Frontal cortex (tissue), 3 donors: ENCODE measurements at regions not wholly inside any gene's neighbourhood (a gene's known extent, or its start where the extent isn't known, plus 50 kb on each side); places are given as distances from the start of the nearest gene placed in this dataset.

Experiments used
- DNase-seq, 2 donors: peaks; one replicate each; pipeline ENCODE4 v3.0.0; 2012; ENCODE audit warnings: low spot score in 2 of 2
- FAIRE-seq: peaks from 2 replicates; lab custom pipeline; 2012; peaks lifted over from hg19 to GRCh38; lab: Jason Lieb, UNC
- donor health status: control.
- donor health status: control.
- donor health status: control.

DNA sequence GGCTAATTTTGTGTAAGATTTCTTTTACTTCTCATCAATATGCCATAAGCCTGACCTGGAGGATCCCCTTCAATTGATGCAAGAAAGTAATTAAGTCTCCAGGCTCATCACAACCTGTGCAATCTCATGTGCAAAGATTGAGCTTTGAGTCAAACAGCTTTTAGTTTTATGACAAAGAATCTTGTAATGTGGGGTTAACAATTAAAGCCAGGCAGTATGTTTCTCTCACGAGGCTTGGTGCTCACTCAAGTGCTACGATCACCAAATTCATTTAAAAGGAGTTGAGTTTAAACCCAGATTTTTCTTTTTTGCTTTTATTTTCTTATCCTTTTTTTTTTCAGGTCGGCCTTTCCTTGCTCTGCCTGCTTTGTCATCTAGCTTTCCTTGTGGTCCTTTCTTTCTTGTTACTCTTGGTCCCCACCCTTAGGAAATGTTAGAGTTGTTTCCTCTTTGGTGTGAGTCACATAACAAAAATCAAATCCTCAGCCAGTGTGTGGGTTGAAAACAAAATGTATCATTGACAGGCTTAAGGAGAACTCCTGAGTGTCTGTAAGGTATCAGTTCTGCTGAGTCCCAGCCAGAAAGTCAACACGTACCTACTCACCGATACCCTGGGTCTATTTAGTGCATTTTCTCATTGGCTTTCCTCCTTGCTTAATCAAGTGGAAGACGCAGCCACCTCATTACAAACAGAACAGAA, 1037.2 kb downstream of the ADGRL2 start:
- DNase-seq (no peak), FAIRE-seq (no peak)

DNA sequence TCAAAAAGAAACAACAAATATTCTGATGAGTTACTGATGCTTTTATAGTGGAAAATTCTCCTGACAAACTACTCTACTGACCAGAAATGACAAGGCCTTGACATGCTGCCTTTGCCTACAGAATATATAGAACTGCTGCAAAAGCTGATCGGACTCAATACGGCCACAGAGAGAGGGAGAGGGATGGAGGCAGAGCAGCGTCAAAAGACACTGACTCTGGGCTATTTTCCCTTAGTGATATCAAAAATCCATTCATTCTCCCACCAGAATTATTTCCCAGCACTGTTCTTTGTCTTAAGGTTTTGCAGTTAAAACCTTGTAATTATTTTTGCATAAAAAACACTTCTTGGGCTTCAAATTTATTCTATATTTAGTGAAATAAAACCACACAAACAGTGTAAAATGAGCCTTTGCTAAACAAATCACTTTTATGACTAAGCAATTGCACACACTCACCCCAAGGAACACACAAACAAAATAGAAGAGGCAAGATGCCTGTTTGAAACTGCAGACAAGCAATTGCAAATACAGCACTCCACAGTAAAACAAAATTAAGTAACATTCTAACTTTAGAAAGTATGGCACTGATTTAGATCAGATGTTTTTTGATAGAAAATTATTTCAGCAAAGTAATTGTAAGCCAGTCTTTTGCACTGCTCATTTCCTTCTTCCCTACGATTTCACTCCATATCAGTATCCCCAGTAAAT, 1036.4 kb downstream of the ADGRL2 start:
- no peak for FAIRE-seq
- no peak for DNase-seq

DNA sequence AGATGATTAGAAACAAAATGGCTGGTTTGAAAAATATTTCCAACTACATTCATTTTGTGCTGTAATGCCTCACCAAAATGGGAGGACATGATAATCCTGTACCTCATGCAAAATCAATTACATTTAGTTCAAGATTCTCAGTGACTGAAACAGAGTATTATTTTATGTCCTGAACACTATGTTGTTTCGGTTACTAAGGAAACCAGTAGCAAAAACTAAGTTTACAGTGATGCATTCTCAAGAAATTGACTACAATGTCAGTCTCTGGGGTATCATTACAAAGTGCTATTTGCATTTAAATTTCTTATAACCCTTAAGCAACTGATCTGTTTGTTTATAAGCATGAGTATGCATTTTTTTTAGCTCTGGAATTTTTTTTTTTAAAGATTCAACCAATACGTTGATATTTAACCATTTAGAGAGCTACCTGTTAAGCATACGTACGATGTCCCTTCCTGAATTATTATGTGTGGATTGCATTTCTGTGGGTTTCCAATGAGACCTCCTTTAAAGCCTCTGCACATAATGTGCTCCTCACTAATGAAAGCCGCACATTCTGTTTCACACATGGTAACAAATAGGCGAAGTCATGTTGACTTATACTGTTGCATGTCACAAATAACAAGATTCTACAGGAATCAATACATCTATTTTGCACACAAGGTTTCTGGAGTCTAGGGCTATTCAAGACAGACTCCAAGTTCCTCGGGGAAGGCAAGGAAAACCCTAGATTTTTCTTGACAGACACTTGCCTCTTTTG, 1035.7 kb downstream of the ADGRL2 start:
- no peak for DNase-seq
- FAIRE-seq, result no peak

DNA sequence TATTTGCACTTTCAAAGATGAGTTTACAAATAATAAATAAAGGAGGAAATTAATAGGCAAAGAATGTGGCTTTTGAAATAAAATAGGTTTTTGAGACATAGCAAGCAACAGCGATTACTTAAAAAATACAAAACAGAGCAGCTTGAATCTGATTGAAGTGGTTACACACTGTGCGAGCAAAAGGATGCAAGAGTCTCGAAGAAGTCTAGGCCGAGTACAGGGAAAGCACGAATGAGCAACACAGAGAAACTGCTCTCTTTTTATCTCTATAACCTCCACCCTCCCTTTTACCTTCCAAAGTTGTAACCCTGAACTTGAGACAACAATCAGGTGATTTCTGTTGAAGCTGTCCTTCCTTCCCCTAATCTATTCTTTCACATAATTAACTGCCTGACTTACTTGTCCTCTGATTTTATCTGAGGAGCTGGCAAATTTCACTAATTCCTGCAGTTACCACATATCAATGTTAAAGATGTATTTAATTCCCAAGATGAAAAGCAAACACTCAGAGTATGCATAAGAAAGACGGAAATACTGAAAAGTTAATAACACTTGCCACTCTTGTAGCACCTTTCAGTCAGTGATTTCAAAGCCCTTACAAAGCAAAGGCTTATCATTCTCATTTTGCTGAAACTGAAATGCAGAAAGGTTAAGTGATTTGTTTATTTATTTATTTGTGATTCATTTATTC, 1030.1 kb downstream of the ADGRL2 start:
- no peak for DNase-seq
- no peak for FAIRE-seq

DNA sequence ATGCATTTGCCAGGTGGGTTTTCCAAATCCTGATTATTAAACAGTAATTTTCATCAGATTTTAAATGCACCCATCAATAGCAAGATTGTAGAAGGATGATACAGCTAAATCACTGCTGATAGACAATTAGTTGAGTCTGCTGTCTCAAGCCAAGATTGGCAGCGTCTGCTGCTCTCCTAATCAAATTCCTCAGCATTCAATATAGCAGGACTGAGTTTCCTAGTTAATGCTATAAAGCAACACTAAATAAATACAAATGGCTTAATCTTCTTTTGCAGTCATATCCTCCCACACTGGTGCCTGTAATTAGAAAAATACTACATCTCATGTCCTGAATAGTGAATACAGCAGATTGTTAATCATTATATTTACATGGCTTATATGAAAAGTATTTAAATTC, 1028.8 kb downstream of the ADGRL2 start:
- FAIRE-seq, result no peak

DNA sequence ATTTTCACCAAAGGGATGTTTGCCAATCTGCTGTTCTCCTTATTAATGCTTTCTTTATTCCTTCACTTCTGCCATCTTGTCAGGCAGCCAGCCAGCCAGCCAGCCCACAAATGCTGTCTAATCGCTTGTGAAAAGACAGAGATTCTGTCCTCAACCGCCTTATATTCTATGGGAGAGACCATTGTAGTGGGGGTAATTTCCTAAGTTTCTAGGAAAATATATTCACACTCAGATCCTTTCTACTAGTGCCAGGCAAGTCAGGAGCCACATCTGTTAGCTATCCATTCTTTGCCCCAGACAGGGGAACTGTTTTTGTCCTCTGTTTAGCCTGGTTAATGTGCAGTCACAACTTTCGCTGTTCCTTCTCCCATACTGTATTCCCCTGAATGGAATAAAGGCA, 1023.1 kb downstream of the ADGRL2 start:
- no peak for DNase-seq

More for the DNA sequence above, 1028.8 kb downstream of the ADGRL2 start:
- DNase-seq, result no peak

DNA sequence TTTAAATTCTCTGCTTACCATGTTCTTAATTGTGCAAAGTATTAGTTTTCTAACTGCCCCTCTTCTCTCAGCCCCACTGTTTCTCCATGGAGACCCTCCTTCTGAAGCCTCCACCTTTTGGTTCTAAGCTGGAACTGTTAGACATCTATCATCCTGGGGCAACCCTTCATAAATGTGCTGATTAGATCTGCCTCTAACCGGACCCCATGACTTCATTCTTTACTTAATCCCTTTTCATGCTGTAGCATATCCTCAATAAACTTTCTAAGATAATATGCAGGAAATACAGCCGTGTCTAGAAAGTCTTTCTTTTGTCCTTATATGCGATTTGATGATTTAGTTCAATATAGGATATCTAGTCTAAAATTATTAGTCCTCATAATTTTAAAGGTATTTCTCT, 1020.1 kb downstream of the ADGRL2 start:
- no peak for FAIRE-seq
- DNase-seq, result no peak

More for the DNA sequence above, 1023.1 kb downstream of the ADGRL2 start:
- FAIRE-seq, result no peak

DNA sequence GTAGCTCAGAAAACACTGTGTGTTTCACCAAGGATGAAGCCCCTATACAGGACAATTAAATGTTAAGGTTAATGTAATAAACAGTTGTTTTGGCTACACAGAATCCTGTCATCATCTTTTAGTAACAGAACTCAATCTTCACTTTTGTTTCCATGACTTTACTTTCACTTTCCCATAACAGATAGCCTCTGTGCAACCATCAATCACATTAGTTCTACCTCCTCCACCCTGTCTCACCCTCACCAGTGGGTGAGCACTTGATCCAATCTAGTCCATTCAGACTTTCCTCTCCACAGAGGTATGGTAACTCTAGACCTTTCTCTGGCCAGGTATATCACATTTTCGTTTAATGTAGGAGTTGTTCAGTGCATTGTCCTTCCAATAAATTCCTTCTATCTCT, 1018.5 kb downstream of the ADGRL2 start:
- DNase-seq (no peak), FAIRE-seq (no peak)

DNA sequence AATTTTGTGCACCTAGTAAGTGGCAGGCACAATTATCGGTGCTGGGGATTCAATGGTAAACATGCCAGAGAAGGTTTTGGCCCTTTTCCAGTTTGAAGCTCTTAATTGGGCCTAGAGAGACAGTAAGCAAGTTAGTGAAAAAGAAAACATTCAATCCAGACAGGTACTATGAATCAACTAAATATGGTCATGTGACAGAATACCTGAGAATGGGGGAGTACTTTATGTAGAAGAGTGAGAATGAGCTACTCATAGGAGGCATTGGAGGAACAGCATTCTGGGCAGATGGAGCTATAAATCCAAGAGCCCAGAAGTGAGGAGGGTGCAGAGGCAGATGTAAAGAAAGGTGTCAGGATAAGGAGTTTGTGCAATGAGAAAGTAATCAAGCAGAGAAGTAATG, 1017.9 kb downstream of the ADGRL2 start:
- no peak for FAIRE-seq
- no peak for DNase-seq

DNA sequence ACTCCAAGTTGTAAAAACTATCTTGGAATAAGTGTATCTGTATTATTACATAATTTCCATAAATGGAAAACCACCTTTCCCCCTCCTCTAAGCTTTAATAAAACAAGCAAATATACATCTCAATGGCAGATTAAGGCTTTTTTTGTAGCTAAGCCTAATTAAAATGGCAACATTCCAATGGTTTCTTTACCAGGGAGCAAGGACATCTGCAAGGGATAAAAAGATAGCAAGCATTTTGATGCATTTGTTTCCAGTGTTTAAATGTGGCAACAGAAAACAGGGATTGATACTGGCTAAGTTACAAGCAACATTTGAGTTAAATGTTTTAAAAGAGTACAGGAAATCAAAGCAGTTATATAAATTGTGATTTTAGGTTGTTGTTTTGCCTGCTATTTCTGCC, 1012.7 kb downstream of the ADGRL2 start:
- DNase-seq (no peak), FAIRE-seq (no peak)

DNA sequence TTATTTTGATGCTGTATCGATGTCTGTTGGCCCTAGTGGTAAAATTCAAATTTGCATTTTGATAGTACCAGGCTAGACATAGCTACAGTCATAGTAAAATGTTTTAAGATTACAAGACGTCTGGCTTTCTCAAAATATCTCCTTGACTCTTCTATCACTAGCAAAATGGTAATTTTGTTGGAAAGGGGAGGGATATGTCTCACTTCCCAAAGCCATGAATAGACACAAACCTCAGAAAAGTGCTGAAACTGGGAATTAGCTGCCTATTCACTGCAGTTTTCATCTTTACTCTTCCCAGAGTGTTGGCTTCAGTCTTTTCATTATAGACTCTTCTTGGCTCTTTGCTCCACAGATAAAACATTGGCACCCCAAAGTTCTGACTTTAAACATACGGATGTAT, 1009.9 kb downstream of the ADGRL2 start:
- FAIRE-seq (no peak), DNase-seq (no peak)

DNA sequence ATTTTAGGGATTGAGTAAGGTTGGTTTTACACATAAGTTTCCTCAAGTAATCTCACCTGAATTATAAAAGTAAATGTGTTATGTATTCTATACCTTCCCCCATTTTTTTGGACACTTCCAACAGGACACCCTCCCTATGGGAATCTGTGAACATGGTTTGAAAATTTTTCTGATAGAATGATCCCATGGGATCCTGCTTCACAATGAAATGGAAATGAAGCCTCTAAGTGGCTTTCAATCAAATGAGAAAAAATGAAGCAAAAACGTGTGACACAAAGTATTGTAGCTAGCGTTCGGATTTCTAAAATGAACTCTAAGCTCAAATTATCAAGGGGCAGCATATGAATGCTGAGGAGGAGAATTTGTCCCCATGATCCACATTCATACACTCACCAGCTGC, 1006.8 kb downstream of the ADGRL2 start:
- FAIRE-seq (no peak), DNase-seq (no peak)

DNA sequence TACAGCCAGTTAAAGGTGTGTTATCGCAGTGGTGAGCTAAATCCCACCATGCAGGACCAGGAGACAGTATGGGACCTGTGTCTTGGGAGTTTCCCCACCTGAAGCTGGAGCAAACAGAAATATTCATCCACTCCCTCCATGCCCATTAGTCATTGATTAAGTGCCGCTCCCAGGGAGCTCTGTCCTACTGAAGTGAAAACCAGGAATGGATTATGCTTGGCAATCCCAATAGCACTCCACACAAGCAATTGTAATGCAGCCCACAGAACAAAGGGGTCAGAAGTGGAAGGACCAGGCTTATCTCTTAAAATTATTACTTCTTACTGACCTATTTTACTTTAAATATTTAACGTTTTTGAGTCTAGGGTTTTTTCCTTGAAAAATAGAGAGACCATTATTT, 1005.4 kb downstream of the ADGRL2 start:
- FAIRE-seq (no peak), DNase-seq (no peak)

DNA sequence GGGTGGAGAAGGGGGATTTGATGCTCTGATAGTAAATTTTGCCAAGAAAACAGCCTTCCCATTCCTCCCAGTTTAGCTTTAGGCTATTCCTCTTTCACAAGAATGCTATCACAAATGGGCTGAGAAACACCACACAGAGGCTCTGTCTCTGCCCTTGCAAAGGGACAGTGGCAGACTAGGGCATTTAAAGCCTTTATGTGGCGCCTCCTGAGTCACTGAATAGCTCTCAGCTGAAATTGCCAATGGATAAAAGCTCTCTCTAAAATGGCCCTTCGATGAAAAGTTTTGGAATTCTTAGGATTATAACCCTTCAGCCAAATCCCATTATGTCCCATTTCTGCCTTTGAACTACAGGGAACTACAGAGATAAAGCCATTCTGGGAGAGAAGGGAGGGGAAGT, 1000.4 kb downstream of the ADGRL2 start:
- FAIRE-seq, result no peak
- DNase-seq, result no peak

DNA sequence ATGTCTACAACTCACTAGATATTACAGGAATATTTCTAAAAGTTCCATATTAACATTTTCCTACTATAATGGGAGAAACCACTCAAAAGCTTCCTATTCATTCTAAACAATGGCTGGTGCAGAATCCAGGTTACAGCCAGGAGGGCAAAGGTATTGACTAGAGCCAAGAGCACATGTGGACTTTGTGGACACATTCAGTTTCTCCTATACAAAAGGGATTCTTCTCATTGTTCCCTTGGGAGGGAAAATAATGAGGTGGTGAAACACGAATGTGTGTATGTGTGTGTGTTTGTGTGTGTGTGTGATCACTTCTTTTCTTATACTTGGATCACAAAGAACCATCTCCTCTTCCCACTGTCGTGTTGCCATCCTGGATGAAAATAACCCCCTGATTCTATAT, 1000.0 kb downstream of the ADGRL2 start:
- FAIRE-seq (no peak), DNase-seq (no peak)

DNA sequence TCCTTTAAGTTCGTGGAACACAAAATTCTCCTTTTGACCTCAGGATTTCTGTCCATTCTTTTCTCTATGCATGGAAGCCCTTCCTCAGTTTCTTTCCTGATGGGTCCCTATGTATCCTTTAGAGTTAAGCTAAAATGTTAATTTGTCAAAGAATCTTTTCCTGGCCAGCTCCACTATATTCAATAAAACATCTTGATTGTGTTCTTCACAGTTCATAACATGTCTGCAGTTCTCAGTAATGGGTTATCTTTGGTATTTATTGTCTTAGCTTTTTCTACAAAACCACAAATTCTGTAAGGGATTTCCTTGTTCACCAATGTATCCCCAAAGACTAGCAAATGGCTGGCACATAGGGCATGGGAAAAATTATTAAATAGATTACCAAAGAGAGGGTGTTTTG, 998.5 kb downstream of the ADGRL2 start:
- DNase-seq (no peak), FAIRE-seq (no peak)

DNA sequence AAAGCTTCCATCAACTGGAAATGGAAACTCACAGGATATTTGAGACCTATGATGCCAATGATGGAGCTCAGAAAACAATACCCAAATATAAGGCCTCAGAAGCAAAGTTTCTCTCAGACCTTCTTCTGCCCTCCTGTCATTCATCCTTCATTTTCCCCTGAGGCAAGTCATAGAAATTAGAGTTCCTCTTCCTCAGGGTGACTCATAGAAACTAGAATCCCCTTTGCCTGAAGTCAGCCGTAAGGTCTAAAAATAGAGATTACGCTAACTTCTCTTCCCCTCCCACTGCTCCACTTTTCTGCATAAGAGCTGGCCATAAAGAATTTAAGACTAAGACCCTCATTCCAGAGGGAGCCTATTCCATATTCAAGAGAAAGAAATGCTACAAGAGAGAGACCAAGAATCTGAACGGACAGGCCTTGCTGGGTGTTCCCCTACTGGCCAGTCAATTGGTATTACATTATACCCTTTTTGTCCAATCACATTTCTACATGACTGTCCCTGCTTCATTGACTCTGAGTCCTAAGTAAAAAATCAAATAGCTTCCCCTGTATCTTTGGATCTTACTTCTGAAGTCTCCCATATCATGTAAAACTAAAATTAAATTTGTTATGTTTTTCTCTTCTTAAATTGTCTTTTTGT, 994.9 kb downstream of the ADGRL2 start:
- DNase-seq (no peak), FAIRE-seq (no peak)

DNA sequence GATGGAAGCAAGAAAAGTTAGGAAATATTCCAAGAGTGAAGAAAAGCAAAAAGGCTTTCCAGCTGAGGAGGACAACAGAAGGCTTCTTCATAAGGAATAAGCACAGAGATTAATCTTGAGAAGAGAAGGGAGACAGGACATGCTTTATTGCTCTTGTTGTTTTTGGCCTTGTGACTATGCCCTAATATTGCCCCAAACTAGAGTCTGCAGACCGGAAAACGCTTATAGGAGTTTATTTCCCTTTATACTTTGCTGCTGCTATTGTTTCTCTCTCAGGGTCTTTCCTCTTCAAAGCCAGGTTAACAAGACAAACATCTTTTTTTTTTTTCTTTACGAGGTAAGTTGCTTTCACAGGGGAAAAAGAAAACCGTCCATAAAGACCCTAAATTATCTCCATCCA, 991.4 kb downstream of the ADGRL2 start:
- FAIRE-seq (no peak), DNase-seq (no peak)

DNA sequence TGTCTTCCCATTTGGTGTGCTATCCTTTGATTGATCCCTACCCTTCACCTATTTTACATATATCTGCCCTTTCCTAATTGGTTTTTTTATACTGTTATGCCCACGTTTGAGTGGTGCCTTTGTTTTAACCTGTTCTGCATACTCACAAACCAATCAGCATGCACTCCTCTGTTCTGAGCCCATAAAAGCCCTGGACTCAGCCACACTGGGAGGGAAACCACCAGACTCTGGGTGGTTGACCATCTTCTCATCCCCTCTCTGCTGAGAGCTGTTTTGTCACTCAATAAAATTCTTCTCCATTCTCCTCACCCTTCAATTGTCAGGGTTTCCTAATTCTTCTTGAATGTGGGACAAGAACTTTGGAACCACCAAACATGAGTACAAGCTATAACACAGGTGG, 989.8 kb downstream of the ADGRL2 start:
- DNase-seq (no peak), FAIRE-seq (no peak)

DNA sequence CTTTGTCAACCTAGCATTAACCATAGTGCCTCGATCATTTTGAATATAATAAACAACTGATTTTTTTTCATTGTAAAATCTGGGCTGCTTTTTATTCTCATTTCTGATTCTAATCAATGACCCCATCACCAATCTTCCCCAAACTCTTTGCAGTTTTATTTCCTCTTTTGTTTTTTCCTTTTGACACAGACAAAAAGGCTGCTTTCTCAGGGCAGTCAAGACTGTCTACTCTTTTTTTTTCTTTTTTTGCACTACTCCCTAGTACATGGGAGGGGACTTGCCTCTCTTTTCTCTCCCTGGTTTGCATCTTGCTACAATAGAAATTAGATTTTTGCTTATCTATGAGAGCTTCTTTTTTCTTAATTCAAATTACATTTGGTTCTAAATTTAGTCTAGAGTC, 987.9 kb downstream of the ADGRL2 start:
- no peak for FAIRE-seq

More for the DNA sequence above, 987.9 kb downstream of the ADGRL2 start:
- DNase-seq, result no peak
